NCI-H2081 (cell line): ENCODE measurements at regions not wholly inside any gene's neighbourhood (a gene's known extent, or its start where the extent isn't known, plus 50 kb on each side); places are given as distances from the start of the nearest gene placed in this dataset.
A peak's percentile ranks its signal among the peaks of the same experiment; 100 is the strongest.
"Not testable (repeated sequence)": the region's sequence is repeated elsewhere in the genome, so short reads cannot be mapped to it uniquely, and the experiment has no call there.

Source experiments
- DNase-seq, 2 experiments: peaks; one replicate each; lab custom pipeline; 2025; lab: John Stamatoyannopoulos, UW

DNA sequence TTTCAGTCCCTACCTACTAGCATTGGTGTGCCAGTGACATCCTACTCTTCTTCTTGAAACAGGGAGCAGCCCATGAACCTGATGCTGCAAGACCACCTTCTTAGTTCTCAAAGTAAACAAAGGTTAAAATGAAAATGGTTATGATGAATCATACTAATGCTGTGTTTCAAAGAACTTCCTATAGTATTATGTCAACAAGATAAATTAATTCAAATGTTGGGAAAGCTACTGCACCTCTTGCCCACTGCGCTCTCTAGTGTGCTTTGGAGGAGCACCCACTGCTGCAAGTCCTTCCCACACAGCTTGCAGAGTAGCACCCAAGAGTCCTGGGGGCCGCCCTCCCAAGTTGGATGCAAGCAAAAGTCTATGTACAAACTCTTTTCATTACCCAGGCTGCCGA lies 81.1 kb downstream of the CD200R1L start:
- no peak for DNase-seq

- no peak for DNase-seq
These were observed 83.4 kb downstream of the CD200R1L start for GRCh38 chr3:112763258-112763657.

GRCh38 chr3:112761062-112761638 lies 85.5 kb downstream of the CD200R1L start:
- no peak for DNase-seq

DNA sequence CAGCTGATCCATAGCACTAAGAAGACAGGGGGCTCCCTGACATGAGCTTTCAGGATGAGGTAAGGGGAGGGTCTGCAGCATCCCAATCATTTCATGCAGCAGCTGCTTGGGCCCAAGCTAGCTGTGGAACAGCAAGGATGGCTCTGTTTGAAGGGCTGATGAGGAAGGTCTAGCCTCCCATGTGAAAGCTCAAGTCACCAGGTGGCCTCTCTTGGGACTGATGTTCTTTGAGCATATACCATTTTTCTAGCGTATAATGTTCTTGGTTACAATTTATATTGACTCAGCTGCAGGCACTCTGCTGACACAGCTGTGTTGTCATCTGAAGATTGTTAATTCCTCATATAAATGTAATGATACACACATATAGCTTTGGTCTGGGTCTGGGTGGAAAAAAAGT lies 87.0 kb downstream of the CD200R1L start:
- peak; percentile 46 to 84 for DNase-seq

GRCh38 chr3:112759210-112759609 lies 87.5 kb downstream of the CD200R1L start:
- DNase-seq = peak in 1 of 2 experiments; percentile 50

- DNase-seq = no peak
These were observed 89.5 kb downstream of the CD200R1L start for GRCh38 chr3:112757197-112757596.

- DNase-seq = no peak
These were observed 90.6 kb downstream of the CD200R1L start for GRCh38 chr3:112755845-112756613.

DNA sequence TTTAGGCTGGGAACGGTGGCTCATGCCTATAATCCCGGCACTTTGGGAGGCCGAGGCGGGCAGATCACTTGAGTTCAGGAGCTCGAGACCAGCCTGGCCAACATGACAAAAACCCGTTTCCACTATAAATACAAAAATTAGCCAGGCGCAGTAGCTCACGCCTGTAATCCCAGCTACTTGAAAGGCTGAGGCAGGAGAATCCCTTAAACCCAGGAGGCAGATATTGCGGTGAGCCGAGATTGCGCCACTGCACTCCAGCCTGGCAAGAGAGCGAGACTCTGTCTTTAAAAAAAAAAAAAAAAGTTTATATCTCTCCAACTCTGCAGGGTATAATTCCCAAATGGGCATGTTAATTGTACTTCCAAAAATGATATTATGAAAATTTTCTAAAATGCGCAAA lies 91.6 kb downstream of the CD200R1L start:
- not testable (repeated sequence) for DNase-seq

DNA sequence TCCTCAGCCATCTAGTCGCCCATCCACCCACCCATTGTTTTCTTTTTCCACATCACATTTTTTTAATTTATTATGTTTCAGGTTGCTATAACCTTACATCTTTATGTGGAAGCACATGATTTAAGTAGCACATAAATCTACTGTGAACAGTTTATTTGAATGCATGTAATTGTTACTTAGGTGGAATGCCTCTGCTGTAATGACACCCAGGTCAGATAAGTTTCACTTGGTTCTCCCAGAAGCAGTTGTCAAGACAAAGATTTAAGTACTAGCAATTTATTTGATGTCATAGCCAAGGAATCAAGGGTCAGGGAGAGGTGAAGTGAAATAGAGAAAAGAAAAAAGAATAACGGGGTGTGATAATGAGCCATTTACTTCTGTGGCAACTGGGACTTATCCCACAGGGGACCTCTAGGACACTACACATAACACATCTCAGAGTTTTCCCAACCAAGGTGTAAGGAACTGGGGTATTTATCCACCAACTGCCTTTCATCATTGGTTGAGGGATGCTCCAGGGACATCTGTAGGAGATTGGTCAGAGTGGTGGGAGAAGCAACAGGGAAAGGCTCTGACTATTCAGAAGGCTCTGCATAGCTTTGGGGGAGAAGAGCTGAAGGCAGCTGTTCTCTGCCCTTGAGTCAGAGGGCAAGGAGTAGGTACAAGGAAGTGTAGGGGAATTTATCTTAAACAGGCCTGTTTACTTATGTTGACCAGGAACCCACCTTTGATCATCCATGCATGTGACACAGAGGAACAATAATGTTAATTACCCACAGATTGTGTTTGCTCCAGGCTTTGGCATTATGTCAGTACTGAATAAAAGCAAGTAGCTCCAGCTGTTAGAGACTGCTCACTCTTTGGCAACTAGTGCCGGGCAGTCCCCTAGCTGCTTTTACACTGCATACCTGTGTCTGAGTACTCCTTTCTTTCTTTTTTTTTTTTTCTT lies 94.8 kb downstream of the CD200R1L start:
- peak in 1 of 2 experiments; percentile 32 for DNase-seq

- no peak for DNase-seq
These were observed 95.6 kb downstream of the CD200R1L start for GRCh38 chr3:112751061-112751460.

DNA sequence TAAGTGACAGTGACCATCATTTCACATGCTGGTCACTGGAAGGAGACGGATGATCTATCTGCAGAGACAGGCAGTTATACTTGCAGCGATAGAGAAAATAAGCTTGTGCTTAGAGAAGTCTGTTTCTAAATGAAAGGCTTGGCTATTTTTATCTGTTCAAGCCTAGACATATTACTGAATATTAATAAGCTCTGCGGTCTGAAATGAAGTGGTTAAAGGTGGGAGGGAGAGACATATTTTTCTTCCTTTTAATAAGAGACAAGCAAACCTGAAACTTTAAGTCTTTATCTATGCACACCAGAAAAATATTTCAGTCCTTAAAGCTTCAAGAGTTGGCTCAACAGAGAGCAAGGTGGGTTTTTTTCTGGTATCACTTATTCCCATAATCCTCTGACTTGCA lies 99.0 kb downstream of the CD200R1L start:
- no peak for DNase-seq

DNA sequence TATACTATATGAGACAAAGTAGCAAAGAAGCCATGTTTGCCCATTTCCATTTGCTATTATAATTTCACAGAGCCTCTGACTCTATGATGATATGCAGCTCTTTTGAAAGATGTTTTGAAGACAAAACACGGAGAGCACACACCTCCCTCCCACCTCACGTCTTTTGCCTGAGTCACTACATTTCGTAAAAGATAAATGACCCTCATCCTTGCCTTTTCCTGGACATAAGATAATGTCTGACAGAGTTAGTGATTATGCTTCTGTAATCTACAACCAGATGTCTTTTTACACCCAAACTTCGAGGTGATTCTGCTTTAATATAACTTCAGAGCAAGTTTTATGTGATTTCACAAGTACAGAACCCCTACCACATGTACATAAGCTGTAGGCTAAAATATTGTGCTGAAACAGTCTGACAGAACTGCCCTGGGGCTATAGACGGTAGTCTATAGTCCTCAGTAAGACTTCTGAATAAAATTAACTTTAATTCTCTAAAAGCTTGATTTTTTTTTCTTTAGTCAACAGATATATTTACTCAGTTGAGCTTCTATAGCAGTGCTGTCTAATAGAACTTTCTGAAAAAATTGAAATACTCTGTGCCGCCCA lies 99.9 kb downstream of the CD200R1L start:
- DNase-seq = no peak

DNA sequence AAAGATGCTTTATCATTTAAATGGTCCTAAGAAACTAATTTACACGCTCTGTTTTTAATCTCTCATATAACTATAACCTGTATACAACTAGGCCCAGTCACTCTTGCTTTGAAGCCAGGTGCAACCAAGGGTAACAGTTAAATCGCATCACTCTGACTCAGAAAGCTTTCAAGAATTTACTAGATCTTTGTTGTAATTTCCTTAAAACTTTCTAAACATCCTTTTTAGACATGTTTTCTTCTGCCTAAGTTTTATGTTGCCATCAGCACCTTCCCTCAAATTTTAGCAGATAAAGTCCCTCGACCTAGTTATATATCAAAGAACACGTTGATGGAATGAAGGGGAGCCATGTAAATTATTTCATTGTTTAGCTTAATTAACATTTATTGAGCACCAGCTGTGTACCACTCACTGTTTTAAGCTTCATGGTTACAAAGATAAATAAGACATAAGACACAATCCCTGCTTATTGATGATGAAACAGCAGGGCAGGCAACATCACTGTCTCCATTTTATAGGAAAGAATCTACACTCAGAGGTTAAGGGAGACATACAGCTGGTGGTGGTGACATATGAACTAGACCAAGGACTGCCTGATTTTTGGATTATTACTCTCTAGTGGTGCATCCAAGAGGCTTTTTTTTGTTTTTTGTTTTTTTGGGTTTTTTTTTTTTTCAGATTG lies 101.0 kb downstream of the CD200R1L start:
- no peak for DNase-seq

DNA sequence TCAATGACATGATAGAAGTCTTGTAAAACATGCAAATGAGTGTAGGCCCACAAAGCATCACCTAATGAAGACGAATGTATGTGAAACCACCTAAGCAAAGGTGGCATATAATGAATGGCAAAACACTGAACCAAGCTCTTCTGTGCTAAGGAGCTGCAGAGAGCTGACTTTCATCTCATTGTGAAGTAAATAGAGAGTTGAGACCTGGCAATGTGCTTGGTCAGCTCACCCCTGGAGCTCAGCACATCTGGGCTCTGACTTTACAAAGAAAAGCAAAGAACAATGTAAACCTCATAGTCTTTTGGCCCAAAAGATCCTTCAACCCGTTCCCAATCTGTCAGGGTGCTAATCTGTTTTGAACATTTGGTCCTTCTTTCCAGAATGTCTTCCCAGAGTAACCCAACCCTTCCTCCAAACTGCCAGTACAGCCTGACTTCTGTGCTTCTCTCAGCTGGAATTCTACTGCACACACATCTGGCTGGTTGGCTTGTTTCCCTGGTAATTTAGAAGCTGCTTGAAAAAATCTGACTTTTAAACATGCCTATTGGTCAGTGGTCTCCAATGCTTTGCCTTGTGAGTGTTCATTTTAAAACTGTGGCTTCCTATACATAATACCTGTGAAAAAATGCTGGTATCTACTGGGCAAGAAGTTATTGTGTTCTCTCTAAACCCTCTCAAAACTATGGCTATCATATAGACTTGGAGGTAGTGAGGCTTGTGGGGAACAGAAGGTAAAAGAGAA lies 101.7 kb downstream of the CD200R1L start:
- no peak for DNase-seq

DNA sequence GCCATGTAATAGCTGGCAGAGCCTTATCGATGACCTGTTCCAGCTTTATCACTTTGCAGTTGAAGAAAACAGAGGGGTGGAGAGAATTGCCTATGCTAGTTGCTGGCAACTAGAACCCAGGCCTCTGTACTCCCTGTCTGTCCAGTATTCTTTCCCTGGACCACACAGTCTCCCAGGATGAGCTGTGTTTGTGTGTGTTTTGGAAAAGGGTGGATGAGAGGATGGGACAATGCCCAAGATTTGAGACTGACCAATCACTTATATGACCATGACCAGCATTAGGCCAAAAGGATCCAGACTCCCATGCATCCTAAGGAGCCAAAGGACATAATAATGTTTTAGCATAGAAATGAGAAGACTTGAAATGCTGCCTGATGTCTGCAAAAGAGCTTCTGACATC lies 102.6 kb downstream of the CD200R1L start:
- DNase-seq = no peak

DNA sequence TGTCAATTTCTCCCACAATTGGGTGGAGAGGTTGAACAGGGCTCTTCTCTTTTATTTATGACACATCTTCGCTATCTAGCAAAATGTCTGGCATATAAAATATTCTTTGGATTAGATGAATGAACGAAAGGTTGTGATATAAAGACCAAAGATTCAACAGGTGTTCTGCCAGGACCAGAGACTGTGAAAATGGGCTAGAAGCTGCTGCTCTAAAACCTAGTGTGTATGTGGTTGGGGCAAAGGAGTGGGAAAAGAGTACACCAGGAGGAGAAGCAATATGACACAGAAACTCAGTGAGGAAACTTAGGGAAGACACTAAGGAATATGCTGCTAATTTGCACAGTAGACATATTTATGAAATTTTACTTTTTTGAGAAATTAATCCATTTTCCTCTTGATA lies 102.0 kb upstream of the CCDC80 start:
- no peak for DNase-seq

DNA sequence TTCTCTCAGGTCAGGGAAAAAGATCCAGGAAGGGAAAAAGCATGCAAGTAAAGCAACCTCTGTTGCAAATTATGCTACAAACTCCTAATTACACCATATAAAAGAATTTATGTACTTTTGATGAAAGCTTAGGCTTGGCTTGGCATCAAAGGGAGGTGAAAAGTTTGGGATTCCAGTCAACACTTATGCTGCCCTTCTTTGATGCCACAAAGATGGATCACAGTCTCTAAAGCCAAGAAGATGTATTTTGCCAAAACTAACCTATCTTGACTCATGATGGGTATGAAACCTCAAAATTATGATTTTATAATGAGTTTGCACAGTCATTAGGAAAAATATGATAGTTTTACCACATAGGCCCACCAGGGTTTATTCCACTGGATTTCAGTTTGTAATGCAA lies 101.0 kb upstream of the CCDC80 start:
- DNase-seq = no peak

DNA sequence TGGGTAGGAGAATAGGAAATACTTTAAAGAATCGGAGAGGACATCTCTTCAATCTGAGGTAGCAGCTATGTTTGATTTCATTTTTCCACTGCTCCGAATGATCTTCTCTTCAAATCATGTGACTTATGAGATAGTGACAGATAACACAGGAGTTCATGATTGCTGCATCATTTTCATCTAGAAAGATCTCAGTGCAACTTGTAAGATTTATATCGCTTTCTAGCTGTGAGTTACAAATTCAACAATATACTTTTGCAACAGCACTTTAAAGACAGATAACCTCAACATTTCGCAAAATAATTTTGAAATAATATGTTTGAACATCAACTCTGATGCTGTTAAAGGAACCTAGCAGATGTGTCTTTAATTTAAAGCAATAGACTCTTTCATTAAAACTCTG lies 99.9 kb upstream of the CCDC80 start:
- DNase-seq = no peak

DNA sequence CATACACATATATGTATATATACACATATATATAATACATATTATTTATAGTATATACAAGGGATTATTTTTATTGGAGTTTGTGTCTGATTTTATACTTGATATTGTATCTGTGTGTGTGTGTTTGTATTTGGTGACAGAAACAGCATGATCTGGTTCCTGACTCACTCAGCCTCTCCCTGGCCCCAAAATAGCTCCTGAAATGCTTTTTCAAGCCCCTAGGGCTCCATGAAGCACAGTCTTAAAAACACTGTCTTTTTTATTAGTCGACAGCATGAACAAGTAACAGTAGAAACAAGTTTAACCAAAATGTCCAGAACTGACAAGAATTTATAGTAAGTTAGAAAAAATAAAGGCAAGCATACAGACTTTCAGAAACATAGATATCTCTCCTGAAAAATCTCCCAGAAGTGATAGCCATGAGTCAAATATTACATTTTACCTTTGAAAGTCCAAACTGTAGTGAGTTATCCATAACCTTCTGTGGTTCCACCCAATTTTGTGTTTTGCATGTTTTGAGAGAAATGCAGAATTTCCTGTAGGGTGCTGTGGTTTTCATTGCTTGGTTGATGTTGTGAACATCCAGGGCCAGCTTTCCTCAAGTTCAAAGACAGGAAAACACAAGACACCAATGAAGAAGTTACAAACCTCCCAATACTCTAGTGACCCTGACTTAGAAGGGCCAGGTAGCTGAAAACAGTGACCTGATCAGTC lies 98.5 kb upstream of the CCDC80 start:
- no peak for DNase-seq

GRCh38 chr3:112738366-112738765 lies 97.4 kb upstream of the CCDC80 start:
- no peak for DNase-seq
